GM13976 (cell line): ENCODE measurements at regions not wholly inside any gene's neighbourhood (a gene's known extent, or its start where the extent isn't known, plus 50 kb on each side); places are given as distances from the start of the nearest gene placed in this dataset.
A peak's percentile ranks its signal among the peaks of the same experiment; 100 is the strongest.

Source experiments
- DNase-seq: peaks from one replicate; pipeline ENCODE4 v3.0.0; 2012; ENCODE audit warnings: low spot score
- in situ Hi-C: fragments of 300-500 bp; cut with MboI; formaldehyde crosslinking; loops from one replicate; pipeline ENCODE4 v1.12.0; 2022; ENCODE audit warnings: low sequenced_read_pairs, mixed read lengths, inconsistent platforms; ENCODE audit not compliant: unreplicated experiment
- TF ChIP-seq, protein P1 (sequence below): IDR thresholded peaks from 2 replicates; pipeline ENCODE4 v1.5.1; 2012; ENCODE audit warnings: borderline replicate concordance, mild to moderate bottlenecking; ENCODE audit not compliant: insufficient read depth; ENCODE audit errors: extremely low read depth, missing control alignments, control extremely low read depth

GRCh38 chr15:92833106-92833433 is 67.1 kb upstream of the CHD2 start:
- TF ChIP-seq, protein P1, sequence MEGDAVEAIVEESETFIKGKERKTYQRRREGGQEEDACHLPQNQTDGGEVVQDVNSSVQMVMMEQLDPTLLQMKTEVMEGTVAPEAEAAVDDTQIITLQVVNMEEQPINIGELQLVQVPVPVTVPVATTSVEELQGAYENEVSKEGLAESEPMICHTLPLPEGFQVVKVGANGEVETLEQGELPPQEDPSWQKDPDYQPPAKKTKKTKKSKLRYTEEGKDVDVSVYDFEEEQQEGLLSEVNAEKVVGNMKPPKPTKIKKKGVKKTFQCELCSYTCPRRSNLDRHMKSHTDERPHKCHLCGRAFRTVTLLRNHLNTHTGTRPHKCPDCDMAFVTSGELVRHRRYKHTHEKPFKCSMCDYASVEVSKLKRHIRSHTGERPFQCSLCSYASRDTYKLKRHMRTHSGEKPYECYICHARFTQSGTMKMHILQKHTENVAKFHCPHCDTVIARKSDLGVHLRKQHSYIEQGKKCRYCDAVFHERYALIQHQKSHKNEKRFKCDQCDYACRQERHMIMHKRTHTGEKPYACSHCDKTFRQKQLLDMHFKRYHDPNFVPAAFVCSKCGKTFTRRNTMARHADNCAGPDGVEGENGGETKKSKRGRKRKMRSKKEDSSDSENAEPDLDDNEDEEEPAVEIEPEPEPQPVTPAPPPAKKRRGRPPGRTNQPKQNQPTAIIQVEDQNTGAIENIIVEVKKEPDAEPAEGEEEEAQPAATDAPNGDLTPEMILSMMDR = no peak
- DNase-seq = no peak
- in situ Hi-C loops = no loop called here

DNA sequence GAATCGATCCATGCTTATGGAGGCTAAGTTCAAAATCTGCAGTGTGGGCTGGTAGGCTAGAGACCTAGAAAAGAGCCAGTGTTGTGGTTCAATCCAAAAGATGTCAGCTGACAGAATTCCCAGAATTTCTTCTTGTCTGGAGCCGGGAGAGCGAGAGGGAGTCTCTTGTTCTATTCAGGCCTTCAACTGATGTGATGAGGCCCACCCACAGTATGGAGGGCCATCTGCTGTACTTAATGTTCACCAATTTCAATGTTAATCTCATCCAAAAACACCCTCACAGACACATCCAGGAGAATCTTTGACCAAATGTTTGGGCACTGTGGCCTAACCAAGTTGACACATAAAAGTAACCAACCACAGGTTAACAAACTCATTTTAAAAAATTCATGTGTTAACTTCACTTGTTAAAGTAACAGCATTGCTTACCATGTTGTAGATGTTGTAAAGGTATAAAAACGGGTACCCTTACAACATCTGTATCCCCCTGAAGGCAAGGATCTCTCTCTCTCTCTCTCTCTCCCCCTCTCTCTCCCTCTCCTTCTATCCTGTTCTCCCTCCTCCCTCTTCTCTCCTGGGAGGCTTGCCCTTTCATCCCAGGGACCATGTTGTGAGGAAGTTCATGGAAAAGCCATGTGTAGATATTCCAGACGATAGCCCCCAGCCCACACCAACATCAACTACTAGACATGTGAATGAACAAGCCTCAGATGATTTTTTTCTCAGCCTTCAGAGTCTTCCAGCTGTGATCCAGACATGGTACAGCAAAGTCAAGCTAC is 66.4 kb upstream of the CHD2 start:
- TF ChIP-seq, protein P1 = no peak

DNA sequence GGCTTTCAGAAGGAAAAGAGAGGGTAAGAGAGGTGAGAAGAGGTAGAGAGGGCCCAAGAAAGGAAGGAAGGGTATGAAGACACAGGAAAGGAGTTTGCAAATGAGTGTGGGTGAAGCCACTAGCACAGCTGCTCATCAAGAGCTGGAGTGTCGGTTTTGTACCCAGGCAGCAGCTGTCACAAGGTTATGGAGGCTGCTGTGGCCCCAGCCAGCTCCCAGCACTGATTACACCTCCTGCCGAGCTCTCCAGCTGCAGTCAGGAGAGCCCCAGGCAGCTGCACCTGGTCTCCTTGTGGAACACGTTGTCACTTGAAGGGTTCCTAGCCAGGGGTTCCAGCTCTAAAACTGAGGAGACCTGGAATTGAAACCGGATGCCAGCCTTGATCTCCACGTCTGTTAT is 60.4 kb upstream of the CHD2 start:
- in situ Hi-C loops = no loop called here
- TF ChIP-seq, protein P1 = no peak
- DNase-seq = peak; percentile 56

More for the DNA sequence above, 66.4 kb upstream of the CHD2 start:
- in situ Hi-C loops = no loop called here
- no peak for DNase-seq

- in situ Hi-C loops = no loop called here
- DNase-seq = no peak
- TF ChIP-seq, protein P1 = no peak
Observed at GRCh38 chr15:92840149-92840548, 60.0 kb upstream of the CHD2 start.

- DNase-seq = no peak
- TF ChIP-seq, protein P1 = no peak
- in situ Hi-C loops = no loop called here
Observed at GRCh38 chr15:92843326-92843725, 56.8 kb upstream of the CHD2 start.

GRCh38 chr15:92843814-92844213 is 56.3 kb upstream of the CHD2 start:
- in situ Hi-C loops = no loop called here
- DNase-seq = no peak
- TF ChIP-seq, protein P1 = no peak

DNA sequence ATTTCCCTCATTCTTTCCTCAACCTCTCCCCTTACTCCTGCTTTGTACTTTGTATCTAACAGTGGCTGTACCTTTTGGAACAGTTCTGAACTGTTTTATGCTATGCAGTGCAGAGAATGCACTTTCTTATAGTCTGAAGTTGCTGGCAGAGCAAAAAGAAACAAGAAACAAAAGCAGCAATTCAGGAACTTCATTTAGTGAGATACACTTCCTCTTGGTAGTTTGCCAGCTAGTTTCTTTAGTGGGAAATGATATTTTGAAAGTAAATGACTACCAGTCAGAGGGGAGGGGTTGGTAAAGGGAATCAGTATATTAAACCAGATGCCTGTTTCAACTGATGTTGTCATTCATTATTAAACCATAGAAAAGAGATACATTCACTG is 55.0 kb upstream of the CHD2 start:
- TF ChIP-seq, protein P1 = no peak
- DNase-seq = peak; percentile 53
- in situ Hi-C loops = no loop called here
